ENCODE measurements at regions not wholly inside any gene's neighbourhood (a gene's known extent, or its start where the extent isn't known, plus 50 kb on each side); places are given as distances from the start of the nearest gene placed in this dataset.

GRCh38 chr2:66919286-66919685, 477.8 kb upstream of the ETAA1 start:
- no peak overlapping the region for H3K9ac ChIP-seq (ENCODE audit: extremely low read depth, low read length, poor library complexity, severe bottlenecking)
- H3K27me3 Mint-ChIP-seq (ENCODE audit: insufficient read depth) = peaks cover 29% of the 10 kb centered on the region
- H3K36me3 ChIP-seq (ENCODE audit: control insufficient read depth, insufficient read depth, low read length) = no peaks in the 10 kb centered on the region
- no peaks in the 10 kb centered on the region for H3K36me3 Mint-ChIP-seq (ENCODE audit: low read depth)
- no peaks in the 10 kb centered on the region for H3K9me3 ChIP-seq (ENCODE audit: control insufficient read depth, low read length)
- no peaks in the 10 kb centered on the region for H3K9me3 Mint-ChIP-seq
- H3K27ac Mint-ChIP-seq = no peak overlapping the region
- no peak overlapping the region for H3K4me3 ChIP-seq (ENCODE audit: low read length)
- H3K27ac ChIP-seq (ENCODE audit: low read depth, low read length) = no peak overlapping the region
- no peak overlapping the region for H3K4me3 Mint-ChIP-seq
- no peaks in the 10 kb centered on the region for H3K4me1 ChIP-seq (ENCODE audit: control insufficient read depth, insufficient read depth, low read length)
- H3K27me3 ChIP-seq (ENCODE audit: control insufficient read depth, insufficient read depth, low read length, poor library complexity, severe bottlenecking) = peaks cover 13% of the 10 kb centered on the region
- DNase-seq = no peak
- no peaks in the 10 kb centered on the region for H3K4me1 Mint-ChIP-seq
- TF ChIP-seq, protein P1, sequence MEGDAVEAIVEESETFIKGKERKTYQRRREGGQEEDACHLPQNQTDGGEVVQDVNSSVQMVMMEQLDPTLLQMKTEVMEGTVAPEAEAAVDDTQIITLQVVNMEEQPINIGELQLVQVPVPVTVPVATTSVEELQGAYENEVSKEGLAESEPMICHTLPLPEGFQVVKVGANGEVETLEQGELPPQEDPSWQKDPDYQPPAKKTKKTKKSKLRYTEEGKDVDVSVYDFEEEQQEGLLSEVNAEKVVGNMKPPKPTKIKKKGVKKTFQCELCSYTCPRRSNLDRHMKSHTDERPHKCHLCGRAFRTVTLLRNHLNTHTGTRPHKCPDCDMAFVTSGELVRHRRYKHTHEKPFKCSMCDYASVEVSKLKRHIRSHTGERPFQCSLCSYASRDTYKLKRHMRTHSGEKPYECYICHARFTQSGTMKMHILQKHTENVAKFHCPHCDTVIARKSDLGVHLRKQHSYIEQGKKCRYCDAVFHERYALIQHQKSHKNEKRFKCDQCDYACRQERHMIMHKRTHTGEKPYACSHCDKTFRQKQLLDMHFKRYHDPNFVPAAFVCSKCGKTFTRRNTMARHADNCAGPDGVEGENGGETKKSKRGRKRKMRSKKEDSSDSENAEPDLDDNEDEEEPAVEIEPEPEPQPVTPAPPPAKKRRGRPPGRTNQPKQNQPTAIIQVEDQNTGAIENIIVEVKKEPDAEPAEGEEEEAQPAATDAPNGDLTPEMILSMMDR (conservative IDR thresholded peaks at IDR 0.05) = peak; percentile 62
- 100% methylated on average over 1 of the region's 1 CpG; no CpG with 5 or more reads in 1 of the 2 experiments for WGBS, 2 experiments (ENCODE audit: insufficient coverage in 1 of 2, insufficient read length in 1 of 2)

- Histone ChIP-seq H3K4me3 (ENCODE audit: low read length) (no peak overlapping the region), H3K4me1 (ENCODE audit: control insufficient read depth, insufficient read depth, low read length) (no peaks in the 10 kb centered on the region), H3K9me3 (ENCODE audit: control insufficient read depth, low read length) (no peaks in the 10 kb centered on the region), H3K27me3 (ENCODE audit: control insufficient read depth, insufficient read depth, low read length, poor library complexity, severe bottlenecking) (peaks cover 13% of the 10 kb centered on the region), H3K9ac (ENCODE audit: extremely low read depth, low read length, poor library complexity, severe bottlenecking) (no peak overlapping the region), H3K36me3 (ENCODE audit: control insufficient read depth, insufficient read depth, low read length) (no peaks in the 10 kb centered on the region), H3K27ac (ENCODE audit: low read depth, low read length) (no peak overlapping the region)
- Mint-ChIP-seq H3K27me3 (ENCODE audit: insufficient read depth) (peaks cover 28% of the 10 kb centered on the region), H3K36me3 (ENCODE audit: low read depth) (no peaks in the 10 kb centered on the region), H3K4me3 (no peak overlapping the region), H3K27ac (no peak overlapping the region), H3K9me3 (no peaks in the 10 kb centered on the region), H3K4me1 (no peaks in the 10 kb centered on the region)
- no peak for DNase-seq
- TF ChIP-seq, protein P1 (conservative IDR thresholded peaks at IDR 0.05) = no peak
- WGBS, 2 experiments (ENCODE audit: insufficient coverage in 1 of 2, insufficient read length in 1 of 2) = 95 to 100% methylated on average over 1 to 2 of the region's 2 CpGs
Measured at GRCh38 chr2:66920415-66920814, 476.7 kb upstream of the ETAA1 start.

- WGBS, 2 experiments (ENCODE audit: insufficient coverage in 1 of 2, insufficient read length in 1 of 2) = 94% methylated on average over 1 of the region's 1 CpG; no CpG with 5 or more reads in 1 of the 2 experiments
- Histone ChIP-seq H3K4me3 (ENCODE audit: low read length) (no peak overlapping the region), H3K4me1 (ENCODE audit: control insufficient read depth, insufficient read depth, low read length) (no peaks in the 10 kb centered on the region), H3K9me3 (ENCODE audit: control insufficient read depth, low read length) (no peaks in the 10 kb centered on the region), H3K36me3 (ENCODE audit: control insufficient read depth, insufficient read depth, low read length) (no peaks in the 10 kb centered on the region), H3K9ac (ENCODE audit: extremely low read depth, low read length, poor library complexity, severe bottlenecking) (no peak overlapping the region), H3K27me3 (ENCODE audit: control insufficient read depth, insufficient read depth, low read length, poor library complexity, severe bottlenecking) (peaks cover 7% of the 10 kb centered on the region), H3K27ac (ENCODE audit: low read depth, low read length) (no peak overlapping the region)
- no peak overlapping the region for H3K4me3 Mint-ChIP-seq
- no peak for DNase-seq
- H3K4me1 Mint-ChIP-seq = no peaks in the 10 kb centered on the region
- no peaks in the 10 kb centered on the region for H3K36me3 Mint-ChIP-seq (ENCODE audit: low read depth)
- H3K27ac Mint-ChIP-seq = no peak overlapping the region
- TF ChIP-seq, protein P1 (conservative IDR thresholded peaks at IDR 0.05) = no peak
- no peaks in the 10 kb centered on the region for H3K9me3 Mint-ChIP-seq
- H3K27me3 Mint-ChIP-seq (ENCODE audit: insufficient read depth) = peaks cover 12% of the 10 kb centered on the region
Measured at GRCh38 chr2:66925128-66925527, 472.0 kb upstream of the ETAA1 start.
